SK-N-SH treated with all-trans-retinoic acid at 6 μM for 48 hours (cell line): ENCODE measurements at regions not wholly inside any gene's neighbourhood (a gene's known extent, or its start where the extent isn't known, plus 50 kb on each side); places are given as distances from the start of the nearest gene placed in this dataset.
A peak's percentile ranks its signal among the peaks of the same experiment; 100 is the strongest.

ENCODE experiments used
- ATAC-seq: fragments of 200-7000 bp; cut with Tn5 transposase; 3 replicates; pipeline ENCODE4 v1.9.1; 2020; ENCODE audit warnings: mild to moderate bottlenecking, moderate library complexity
- BACH2 ChIP-seq: fragments of 250-450 bp; sonication (Bioruptor Pico); IDR thresholded peaks from 2 replicates; pipeline ENCODE4 v1.9.0; 2021; ENCODE audit warnings: mild to moderate bottlenecking, borderline replicate concordance
- CREB5 ChIP-seq: fragments of 250-450 bp; sonication (Bioruptor Pico); IDR thresholded peaks from 2 replicates; pipeline ENCODE4 v1.5.1; 2020; ENCODE audit warnings: low read depth, mild to moderate bottlenecking, moderate library complexity
- CSDC2 ChIP-seq: fragments of 250-450 bp; sonication (Bioruptor Pico); IDR thresholded peaks from 2 replicates; pipeline ENCODE4 v1.5.0; 2020; ENCODE audit warnings: mild to moderate bottlenecking, moderate library complexity
- CSRNP3 ChIP-seq: fragments of 250-450 bp; sonication (Bioruptor Pico); IDR thresholded peaks from 2 replicates; pipeline ENCODE4 v1.5.1; 2021; ENCODE audit warnings: mild to moderate bottlenecking, moderate library complexity
- ESRRG ChIP-seq: fragments of 250-450 bp; sonication (Bioruptor Pico); IDR thresholded peaks from 2 replicates; pipeline ENCODE4 v1.6.1; 2021; ENCODE audit warnings: mild to moderate bottlenecking
- GLIS3 ChIP-seq: fragments of 250-450 bp; sonication (Bioruptor Pico); IDR thresholded peaks from 2 replicates; pipeline ENCODE4 v1.5.0; 2020; ENCODE audit warnings: mild to moderate bottlenecking, moderate library complexity
- OSR1 ChIP-seq: fragments of 250-450 bp; sonication (Bioruptor Pico); IDR thresholded peaks from 2 replicates; pipeline ENCODE4 v1.8.0; 2022; ENCODE audit warnings: moderate library complexity, mild to moderate bottlenecking, inconsistent platforms
- PATZ1 ChIP-seq: fragments of 250-450 bp; sonication (Bioruptor Pico); IDR thresholded peaks from 2 replicates; pipeline ENCODE4 v1.8.0; 2020; ENCODE audit warnings: mild to moderate bottlenecking, moderate library complexity, borderline replicate concordance
- POU6F1 ChIP-seq: fragments of 250-450 bp; sonication (Bioruptor Pico); IDR thresholded peaks from 2 replicates; pipeline ENCODE4 v1.8.0; 2021; ENCODE audit warnings: low read depth, mild to moderate bottlenecking, moderate library complexity, borderline replicate concordance
- PPARA ChIP-seq: fragments of 250-450 bp; sonication (Bioruptor Pico); IDR thresholded peaks from 2 replicates; pipeline ENCODE4 v1.5.0; 2020; ENCODE audit warnings: mild to moderate bottlenecking, borderline replicate concordance
- SNAI2 ChIP-seq: fragments of 250-450 bp; sonication (Bioruptor Pico); IDR thresholded peaks from 2 replicates; pipeline ENCODE4 v1.5.0; 2020; ENCODE audit warnings: mild to moderate bottlenecking, moderate library complexity
- TCF4 ChIP-seq: fragments of 250-450 bp; sonication (Bioruptor Pico); IDR thresholded peaks from 2 replicates; pipeline ENCODE4 v1.8.0; 2021; ENCODE audit warnings: mild to moderate bottlenecking, moderate library complexity, borderline replicate concordance
- TOX ChIP-seq: fragments of 250-450 bp; sonication (Bioruptor Pico); IDR thresholded peaks from 2 replicates; pipeline ENCODE4 v1.8.0; 2021; ENCODE audit warnings: mild to moderate bottlenecking, moderate library complexity, borderline replicate concordance
- TSHZ2 ChIP-seq: fragments of 250-450 bp; sonication (Bioruptor Pico); IDR thresholded peaks from 2 replicates; pipeline ENCODE4 v1.5.0; 2020; ENCODE audit warnings: mild to moderate bottlenecking, moderate library complexity
- ZC3H10 ChIP-seq: fragments of 250-450 bp; sonication (Bioruptor Pico); IDR thresholded peaks from 2 replicates; pipeline ENCODE4 v1.5.1; 2021; ENCODE audit warnings: mild to moderate bottlenecking, moderate library complexity
- ZFP3 ChIP-seq: fragments of 250-450 bp; sonication (Bioruptor Pico); IDR thresholded peaks from 2 replicates; pipeline ENCODE4 v1.5.0; 2020; ENCODE audit warnings: mild to moderate bottlenecking, moderate library complexity
- ZFP30 ChIP-seq: fragments of 450-650 bp; formaldehyde crosslinking; IDR thresholded peaks from 2 replicates; pipeline ENCODE4 v1.5.0; 2022; ENCODE audit warnings: mild to moderate bottlenecking, moderate library complexity
- ZNF565 ChIP-seq: fragments of 450-650 bp; formaldehyde crosslinking; conservative IDR thresholded peaks from 2 replicates; pipeline ENCODE4 v1.5.0; 2020; ENCODE audit warnings: low read depth, mild to moderate bottlenecking, moderate library complexity
- ZNF70 ChIP-seq: fragments of 450-650 bp; formaldehyde crosslinking; IDR thresholded peaks from 2 replicates; pipeline ENCODE4 v1.5.0; 2020; ENCODE audit warnings: mild to moderate bottlenecking, moderate library complexity
- ZNF8 ChIP-seq: fragments of 450-650 bp; formaldehyde crosslinking; IDR thresholded peaks from 2 replicates; pipeline ENCODE4 v1.5.0; 2020; ENCODE audit warnings: mild to moderate bottlenecking, moderate library complexity

- peak; percentile 43 for ATAC-seq
Observed at GRCh38 chr15:62406305-62406891, 241.3 kb upstream of the C2CD4B start.

GRCh38 chr15:62407216-62407615 is 242.1 kb upstream of the C2CD4B start:
- TF ChIP-seq OSR1 (no peak), ESRRG (CRISPR knock-in tag) (no peak), ZNF565 (no peak), SNAI2 (no peak), BACH2 (CRISPR knock-in tag) (no peak), CSDC2 (CRISPR knock-in tag) (no peak), ZNF70 (CRISPR knock-in tag) (no peak), TCF4 (CRISPR knock-in tag) (no peak), TSHZ2 (CRISPR knock-in tag) (no peak), PATZ1 (no peak), ZC3H10 (CRISPR knock-in tag) (no peak), PPARA (CRISPR knock-in tag) (no peak), ZFP30 (no peak)
- ATAC-seq = peak; percentile 9; the same call in 1 of the 3 replicates

More at GRCh38 chr15:62406305-62406891, 241.3 kb upstream of the C2CD4B start:
- TF ChIP-seq ZNF8 (CRISPR knock-in tag) = no peak
- no peak for TF ChIP-seq CSDC2 (CRISPR knock-in tag)
- no peak for TF ChIP-seq TCF4 (CRISPR knock-in tag)
- TF ChIP-seq GLIS3 (CRISPR knock-in tag) = no peak
- no peak for TF ChIP-seq ZFP30
- TF ChIP-seq TOX = no peak
- TF ChIP-seq ZC3H10 (CRISPR knock-in tag) = no peak
- no peak for TF ChIP-seq BACH2 (CRISPR knock-in tag)
- TF ChIP-seq CREB5 (CRISPR knock-in tag) = no peak
- no peak for TF ChIP-seq POU6F1
- no peak for TF ChIP-seq ZFP3
- TF ChIP-seq PPARA (CRISPR knock-in tag) = no peak
- no peak for TF ChIP-seq ZNF70 (CRISPR knock-in tag)
- TF ChIP-seq ZNF565 = no peak
- no peak for TF ChIP-seq SNAI2
- TF ChIP-seq CSRNP3 (CRISPR knock-in tag) = no peak
- no peak for TF ChIP-seq ESRRG (CRISPR knock-in tag)
- TF ChIP-seq, all 23 proteins: peak for 0

GRCh38 chr15:62407962-62408361 is 242.9 kb upstream of the C2CD4B start:
- no peak for ATAC-seq
- TF ChIP-seq ZFP3 = no peak
- no peak for TF ChIP-seq POU6F1
- TF ChIP-seq TCF4 (CRISPR knock-in tag) = no peak
- no peak for TF ChIP-seq ZNF8 (CRISPR knock-in tag)
- no peak for TF ChIP-seq ZFP30
- no peak for TF ChIP-seq CSRNP3 (CRISPR knock-in tag)
- no peak for TF ChIP-seq TSHZ2 (CRISPR knock-in tag)
